Muscle layer of duodenum (tissue), 2 donors: ENCODE measurements at regions not wholly inside any gene's neighbourhood (a gene's known extent, or its start where the extent isn't known, plus 50 kb on each side); places are given as distances from the start of the nearest gene placed in this dataset.

Source experiments
- H3K27ac ChIP-seq: one replicate; pipeline ENCODE4 v1.7.0; 2013; ENCODE audit warnings: mild to moderate bottlenecking, low read length
- H3K27me3 ChIP-seq: one replicate; pipeline ENCODE4 v1.7.0; 2013; ENCODE audit warnings: low read depth, mild to moderate bottlenecking, control low read depth, low read length
- H3K36me3 ChIP-seq, 2 donors: one replicate each; pipeline ENCODE4 v1.7.0; 2013; ENCODE audit warnings: low read length in 2 of 2, control low read depth in 1 of 2, mild to moderate bottlenecking in 1 of 2; ENCODE audit not compliant: insufficient read depth in 2 of 2, control insufficient read depth in 1 of 2
- H3K4me1 ChIP-seq, 2 donors: one replicate each; pipeline ENCODE4 v1.7.0; 2013; ENCODE audit warnings: low read length in 2 of 2, mild to moderate bottlenecking in 2 of 2, control low read depth in 1 of 2, moderate library complexity in 1 of 2; ENCODE audit not compliant: insufficient read depth in 2 of 2, control insufficient read depth in 1 of 2
- H3K4me3 ChIP-seq, 2 donors: one replicate each; pipeline ENCODE4 v1.7.0; 2013; ENCODE audit warnings: low read length in 2 of 2, low read depth in 1 of 2, mild to moderate bottlenecking in 1 of 2
- H3K9me3 ChIP-seq, 2 donors: one replicate each; pipeline ENCODE4 v1.7.0; 2013; ENCODE audit warnings: low read length in 2 of 2, control low read depth in 1 of 2, mild to moderate bottlenecking in 1 of 2; ENCODE audit not compliant: control insufficient read depth in 1 of 2
- donor health status: healthy.

DNA sequence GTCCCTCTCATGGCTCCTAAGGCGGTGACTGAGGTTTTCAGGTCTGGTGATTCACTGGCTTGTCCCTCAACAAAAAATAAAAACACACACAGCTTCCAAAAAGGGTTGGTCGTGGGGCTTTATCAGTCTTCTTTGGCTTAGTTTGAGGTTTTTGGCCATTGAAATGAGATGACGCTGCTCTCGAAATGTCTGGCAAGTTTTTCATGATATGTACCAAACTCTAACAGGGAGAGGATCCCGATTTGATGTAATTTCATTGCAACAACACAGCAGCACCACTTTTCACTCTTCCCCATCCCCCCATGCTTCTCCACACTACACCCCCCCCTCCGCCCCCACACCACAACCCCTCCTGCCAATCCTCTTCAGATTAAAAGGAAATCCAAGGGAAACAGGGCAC is 187.1 kb upstream of the NFIA start:
- Histone ChIP-seq H3K27ac (no peak overlapping the region), H3K27me3 (no peaks in the 10 kb centered on the region), H3K4me1 (peaks cover 0 to 11% of the 10 kb centered on the region in 2 donors), H3K4me3 (no peak overlapping the region), H3K36me3 (no peaks in the 10 kb centered on the region), H3K9me3 (no peaks in the 10 kb centered on the region)

DNA sequence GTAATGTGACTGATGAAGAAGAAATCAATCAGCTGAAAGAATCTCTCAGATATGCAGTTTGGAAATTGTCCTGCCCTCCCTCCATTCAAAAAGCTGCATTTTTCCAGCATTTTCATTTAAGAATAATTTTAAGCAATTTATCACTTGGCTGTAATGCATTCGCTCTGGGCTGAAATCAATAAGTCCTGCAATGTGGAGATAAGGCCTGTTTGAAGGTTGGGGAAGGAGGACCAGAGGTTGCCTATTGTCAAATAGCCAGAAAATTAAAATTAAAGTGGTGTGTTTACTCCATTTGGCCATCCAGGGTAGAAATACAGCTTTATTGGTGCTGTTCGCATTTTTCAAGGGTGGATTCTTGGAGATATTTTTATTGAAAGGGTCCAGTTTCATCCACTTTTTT is 187.6 kb upstream of the NFIA start:
- H3K27ac ChIP-seq = no peak overlapping the region
- no peak overlapping the region for H3K4me3 ChIP-seq
- H3K36me3 ChIP-seq = no peaks in the 10 kb centered on the region
- H3K27me3 ChIP-seq = no peaks in the 10 kb centered on the region
- peaks cover 0 to 11% of the 10 kb centered on the region in 2 donors for H3K4me1 ChIP-seq
- H3K9me3 ChIP-seq = no peaks in the 10 kb centered on the region

DNA sequence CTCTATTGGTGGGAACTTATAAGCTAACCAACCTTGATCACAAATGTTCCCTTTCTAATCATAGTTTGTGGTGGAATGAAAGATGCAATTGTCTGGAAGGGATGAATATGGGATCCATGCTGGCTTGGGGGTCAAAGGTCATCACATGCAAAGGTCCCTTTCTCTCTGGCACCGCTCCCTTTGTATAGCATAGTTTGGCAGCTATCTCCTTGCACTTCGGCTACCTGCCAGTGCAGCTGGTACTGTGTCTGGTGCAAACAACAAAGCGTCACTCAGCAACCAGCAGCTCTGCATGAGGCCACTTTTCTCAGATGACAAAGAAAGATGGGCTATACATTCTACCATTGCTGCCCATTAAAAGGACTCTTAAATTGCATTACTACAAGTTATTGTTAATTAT is 188.2 kb upstream of the NFIA start:
- Histone ChIP-seq H3K4me1 (peaks cover 0 to 11% of the 10 kb centered on the region in 2 donors), H3K27ac (no peak overlapping the region), H3K4me3 (no peak overlapping the region), H3K9me3 (no peaks in the 10 kb centered on the region), H3K27me3 (no peaks in the 10 kb centered on the region), H3K36me3 (no peaks in the 10 kb centered on the region)

DNA sequence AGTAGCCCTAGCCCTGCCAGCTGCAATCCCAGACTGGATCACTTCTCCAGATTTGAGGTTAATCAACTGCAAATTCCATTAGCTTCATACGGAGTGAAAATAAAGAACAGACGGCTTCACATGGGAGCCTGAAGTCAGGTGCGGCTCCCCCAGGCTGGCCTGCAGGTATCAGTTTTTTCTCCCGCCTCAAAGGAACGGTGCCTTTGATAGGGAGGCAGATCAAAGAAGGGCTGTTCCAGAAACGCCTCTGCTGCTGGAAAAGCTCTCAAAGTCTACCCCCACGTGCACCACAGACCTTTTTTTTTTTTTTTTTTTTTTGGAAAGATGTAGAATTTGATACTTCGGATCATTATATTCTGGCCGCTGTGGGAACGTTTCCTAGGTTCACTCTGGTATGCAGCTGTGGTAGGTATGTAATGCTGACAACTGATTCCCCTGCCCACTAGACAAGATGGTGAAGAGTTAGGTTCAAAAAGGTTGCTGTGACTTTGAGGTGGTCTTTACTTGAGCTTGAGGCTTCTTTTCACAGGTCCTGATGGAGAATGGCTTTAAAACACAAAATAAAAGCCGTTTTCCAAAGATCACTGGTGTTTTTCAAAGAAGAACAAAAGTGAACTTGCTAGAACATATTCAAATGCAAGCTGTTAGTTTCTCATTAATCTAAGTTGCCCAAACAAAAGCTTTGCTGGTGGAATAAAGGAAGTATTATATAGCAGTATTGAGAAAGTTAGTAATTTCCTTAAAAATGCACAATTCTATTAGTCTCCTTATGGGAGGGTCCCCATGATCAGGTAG is 189.0 kb upstream of the NFIA start:
- H3K27me3 ChIP-seq = no peaks in the 10 kb centered on the region

DNA sequence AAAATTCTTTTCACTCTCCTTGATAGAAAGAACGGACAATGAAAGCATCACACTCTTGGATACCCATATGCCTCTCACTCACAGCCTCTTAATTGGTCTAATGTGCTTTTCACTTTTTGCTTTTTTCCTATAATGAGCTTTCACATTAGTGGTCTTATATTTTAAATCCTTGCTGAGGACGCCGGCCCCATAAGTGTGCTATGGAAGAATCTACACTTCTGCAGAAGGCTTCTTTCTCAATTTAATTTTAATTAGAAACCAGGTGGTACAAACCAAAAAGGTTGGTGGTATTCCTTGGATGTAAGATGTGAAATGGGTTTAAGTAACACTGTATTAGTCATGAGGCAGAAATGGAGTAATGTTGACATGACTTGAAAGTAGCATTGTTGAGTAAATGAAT is 190.6 kb upstream of the NFIA start:
- Histone ChIP-seq H3K4me3 (no peak overlapping the region), H3K9me3 (no peaks in the 10 kb centered on the region), H3K27ac (no peak overlapping the region), H3K36me3 (no peaks in the 10 kb centered on the region), H3K27me3 (no peaks in the 10 kb centered on the region), H3K4me1 (peaks cover 0 to 7% of the 10 kb centered on the region in 2 donors)

More for the DNA sequence above, 189.0 kb upstream of the NFIA start:
- H3K4me1 ChIP-seq = peaks cover 0 to 11% of the 10 kb centered on the region in 2 donors
- H3K9me3 ChIP-seq = no peaks in the 10 kb centered on the region
- no peak overlapping the region for H3K27ac ChIP-seq
- H3K4me3 ChIP-seq = no peak overlapping the region
- no peaks in the 10 kb centered on the region for H3K36me3 ChIP-seq

DNA sequence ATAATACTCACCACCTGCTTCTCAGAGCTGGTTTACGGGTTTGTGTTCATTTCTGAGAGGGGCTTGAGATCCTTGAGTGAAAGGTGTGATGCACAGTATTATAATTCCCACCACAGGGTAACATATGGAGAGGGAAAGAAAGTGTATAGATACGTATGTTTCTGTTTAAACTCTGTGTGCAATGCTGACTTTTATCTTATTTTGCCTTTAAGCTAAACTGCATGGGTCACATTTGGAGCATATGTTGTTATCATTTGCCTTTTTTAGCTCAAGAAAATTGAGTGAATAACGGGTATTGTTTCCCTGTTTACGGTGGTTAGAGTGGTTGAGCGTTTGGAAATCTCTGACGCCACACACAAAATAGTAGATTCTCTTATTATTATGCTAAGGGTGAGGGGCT is 191.1 kb upstream of the NFIA start:
- Histone ChIP-seq H3K4me1 (peaks cover 0 to 2% of the 10 kb centered on the region in 2 donors), H3K36me3 (no peaks in the 10 kb centered on the region)

DNA sequence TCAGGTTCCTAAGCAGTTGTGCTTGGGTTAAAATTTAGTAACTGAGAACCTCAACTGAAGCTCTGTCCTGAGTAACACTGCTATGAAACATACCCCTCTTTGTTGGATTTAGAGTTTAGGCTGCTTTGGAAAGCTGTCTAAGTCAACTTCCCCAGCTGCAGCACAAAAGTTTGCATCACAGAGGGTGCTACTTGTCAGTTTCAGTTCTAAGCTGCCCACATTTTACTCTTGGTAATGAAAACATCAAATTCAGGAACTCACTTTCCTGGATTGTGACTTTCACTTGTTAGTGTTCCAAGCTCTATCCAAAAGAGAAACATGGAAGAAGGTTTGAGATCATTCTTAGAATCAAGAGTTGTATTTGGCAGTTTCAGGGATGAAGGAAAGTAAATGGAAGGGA is 191.7 kb upstream of the NFIA start:
- Histone ChIP-seq H3K4me3 (no peak overlapping the region), H3K27ac (no peak overlapping the region), H3K9me3 (no peaks in the 10 kb centered on the region), H3K4me1 (no peaks in the 10 kb centered on the region), H3K36me3 (no peaks in the 10 kb centered on the region), H3K27me3 (no peaks in the 10 kb centered on the region)

More for the DNA sequence above, 191.1 kb upstream of the NFIA start:
- Histone ChIP-seq H3K9me3 (no peaks in the 10 kb centered on the region), H3K27ac (no peak overlapping the region), H3K27me3 (no peaks in the 10 kb centered on the region), H3K4me3 (no peak overlapping the region)

DNA sequence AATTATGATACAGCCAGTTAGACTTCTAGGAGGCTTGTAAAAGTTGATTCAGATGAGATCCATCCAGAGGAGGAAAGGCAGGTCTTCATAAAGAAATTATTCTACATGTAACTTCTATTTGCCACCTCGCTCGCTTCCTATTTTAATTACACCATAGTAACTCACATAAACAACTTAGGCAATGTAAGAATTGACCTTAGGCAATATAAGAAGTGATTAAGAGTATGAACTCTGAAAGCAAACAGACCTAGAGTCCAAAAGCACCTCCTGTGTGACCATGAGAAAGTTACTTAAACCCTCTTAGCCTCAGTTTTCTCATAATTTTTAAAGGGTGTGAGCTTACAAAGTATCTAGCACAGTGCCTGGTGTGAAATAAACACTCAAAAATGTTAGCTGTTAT is 192.7 kb upstream of the NFIA start:
- Histone ChIP-seq H3K27me3 (no peaks in the 10 kb centered on the region), H3K27ac (no peak overlapping the region), H3K4me3 (no peak overlapping the region), H3K9me3 (no peaks in the 10 kb centered on the region), H3K4me1 (no peaks in the 10 kb centered on the region), H3K36me3 (no peaks in the 10 kb centered on the region)

DNA sequence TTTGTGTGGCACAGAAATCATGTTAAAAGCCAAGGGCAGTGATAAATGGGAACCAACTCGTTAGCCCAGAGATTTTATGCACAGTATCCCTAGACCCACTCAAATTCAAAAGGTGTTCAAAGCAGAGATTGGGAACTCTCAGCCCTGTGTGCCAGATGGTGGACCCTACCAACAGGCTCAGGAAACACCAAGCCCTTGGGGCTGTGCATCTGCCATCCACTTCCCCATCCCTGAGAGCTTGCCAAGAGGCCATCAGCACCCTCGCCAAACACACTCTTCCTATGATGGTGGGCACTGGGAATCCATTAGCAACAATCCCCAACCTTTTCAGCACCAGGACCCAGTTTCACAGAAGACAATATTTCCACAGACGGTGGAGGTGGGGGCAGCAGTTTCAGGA is 194.2 kb upstream of the NFIA start:
- no peaks in the 10 kb centered on the region for H3K36me3 ChIP-seq
- no peak overlapping the region for H3K27ac ChIP-seq
- no peaks in the 10 kb centered on the region for H3K4me1 ChIP-seq

DNA sequence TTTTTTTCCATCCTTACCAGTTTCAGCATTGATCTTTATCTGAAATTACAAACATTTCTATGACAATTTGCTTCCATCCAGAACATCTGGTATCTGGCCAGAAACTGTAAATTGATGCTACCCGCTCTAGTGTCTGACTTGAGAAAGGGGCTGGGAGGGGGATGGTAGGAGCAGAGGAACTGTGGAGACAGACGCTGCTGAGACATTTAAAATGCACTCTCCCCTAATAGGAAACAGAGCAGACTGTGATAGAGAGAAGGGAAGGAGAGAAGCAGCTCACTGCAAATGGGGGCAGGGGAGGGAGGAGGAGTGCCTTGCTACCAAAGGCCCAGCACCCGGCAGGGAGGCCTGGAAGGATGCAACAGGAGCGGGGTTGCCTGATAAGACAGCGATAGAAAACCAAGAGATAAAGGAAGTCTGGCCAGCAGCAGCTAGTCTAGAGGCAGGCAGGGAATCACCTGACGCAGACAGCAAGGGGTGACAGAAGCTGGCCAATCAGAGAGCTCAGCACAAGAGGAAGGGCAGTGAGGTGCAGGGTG is 195.5 kb upstream of the NFIA start:
- no peak overlapping the region for H3K4me3 ChIP-seq
- no peaks in the 10 kb centered on the region for H3K27me3 ChIP-seq
- no peaks in the 10 kb centered on the region for H3K4me1 ChIP-seq
- no peak overlapping the region for H3K27ac ChIP-seq
- H3K9me3 ChIP-seq = no peaks in the 10 kb centered on the region
- H3K36me3 ChIP-seq = no peaks in the 10 kb centered on the region

More for the DNA sequence above, 194.2 kb upstream of the NFIA start:
- Histone ChIP-seq H3K27me3 (no peaks in the 10 kb centered on the region), H3K4me3 (no peak overlapping the region), H3K9me3 (no peaks in the 10 kb centered on the region)

DNA sequence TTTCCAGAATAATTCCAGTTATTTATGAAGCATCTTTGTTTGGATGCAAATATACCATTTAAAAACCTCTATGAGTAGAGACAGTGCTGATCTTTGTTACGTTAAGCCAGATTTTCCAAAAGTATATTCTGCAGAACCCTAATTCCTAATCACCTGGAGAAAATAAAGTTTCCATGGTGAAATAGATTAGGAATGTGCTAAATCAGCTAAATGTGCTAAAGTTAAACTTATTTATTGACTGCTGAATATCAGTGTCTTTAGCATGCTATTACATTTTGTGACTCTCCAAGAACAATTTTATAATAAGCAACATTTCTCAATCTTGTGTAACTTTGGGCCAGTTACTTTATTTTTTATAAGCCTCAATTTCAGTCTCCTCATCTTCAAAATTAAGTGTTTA is 196.3 kb upstream of the NFIA start:
- no peaks in the 10 kb centered on the region for H3K9me3 ChIP-seq
- no peaks in the 10 kb centered on the region for H3K27me3 ChIP-seq
- H3K4me3 ChIP-seq = no peak overlapping the region
- no peaks in the 10 kb centered on the region for H3K36me3 ChIP-seq
- no peak overlapping the region for H3K27ac ChIP-seq
- H3K4me1 ChIP-seq = no peaks in the 10 kb centered on the region

DNA sequence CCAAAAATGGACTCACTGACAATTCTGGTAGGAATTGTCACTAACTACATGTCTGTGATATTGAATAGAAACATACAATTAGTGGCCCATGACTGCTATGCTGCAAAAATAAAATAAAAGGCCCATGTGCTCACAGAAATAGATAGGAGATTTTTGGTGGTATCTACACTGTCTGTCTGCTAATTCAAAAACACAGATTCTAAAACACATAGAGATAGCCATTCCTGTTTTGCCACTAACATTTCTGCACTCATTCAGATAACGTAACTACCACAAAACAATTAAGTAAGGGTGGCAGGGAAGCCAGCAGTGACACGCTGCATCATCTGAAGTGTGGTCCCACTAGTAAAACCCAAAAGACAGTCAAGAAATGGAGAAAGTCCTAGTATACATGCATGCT is 202.2 kb upstream of the NFIA start:
- H3K36me3 ChIP-seq = no peaks in the 10 kb centered on the region
- H3K4me3 ChIP-seq = no peak overlapping the region
- H3K27ac ChIP-seq = no peak overlapping the region
- H3K9me3 ChIP-seq = no peaks in the 10 kb centered on the region
- no peaks in the 10 kb centered on the region for H3K4me1 ChIP-seq
- H3K27me3 ChIP-seq = no peaks in the 10 kb centered on the region
